A673 (cell line): ENCODE measurements at regions not wholly inside any gene's neighbourhood (a gene's known extent, or its start where the extent isn't known, plus 50 kb on each side); places are given as distances from the start of the nearest gene placed in this dataset.

Experiments used
- CTCF ChIP-seq: fragments of 300-800, 200-600 bp; sonication (generic); conservative IDR thresholded peaks from 2 replicates; pipeline ENCODE4 v1.5.1; 2017; ENCODE audit warnings: low read depth, mild to moderate bottlenecking, antibody characterized with exemption, low read length, moderate library complexity, mixed read lengths
- EZH2 ChIP-seq: fragments of 200-600 bp; sonication (generic); IDR thresholded peaks from 2 replicates; pipeline ENCODE4 v1.6.1; 2017; ENCODE audit warnings: borderline replicate concordance, low read depth, mild to moderate bottlenecking, mixed read lengths, antibody characterized with exemption, low read length; ENCODE audit not compliant: poor library complexity, severe bottlenecking

- TF ChIP-seq CTCF (no peak), EZH2 (no peak)
These were observed 254.6 kb downstream of the SH3BP4 start for GRCh38 chr2:235206399-235206798.
